NCI-H1048 (cell line): ENCODE measurements at regions not wholly inside any gene's neighbourhood (a gene's known extent, or its start where the extent isn't known, plus 50 kb on each side); places are given as distances from the start of the nearest gene placed in this dataset.

Experiments
- DNase-seq: peaks from one replicate; lab custom pipeline; 2025; lab: John Stamatoyannopoulos, UW

DNA sequence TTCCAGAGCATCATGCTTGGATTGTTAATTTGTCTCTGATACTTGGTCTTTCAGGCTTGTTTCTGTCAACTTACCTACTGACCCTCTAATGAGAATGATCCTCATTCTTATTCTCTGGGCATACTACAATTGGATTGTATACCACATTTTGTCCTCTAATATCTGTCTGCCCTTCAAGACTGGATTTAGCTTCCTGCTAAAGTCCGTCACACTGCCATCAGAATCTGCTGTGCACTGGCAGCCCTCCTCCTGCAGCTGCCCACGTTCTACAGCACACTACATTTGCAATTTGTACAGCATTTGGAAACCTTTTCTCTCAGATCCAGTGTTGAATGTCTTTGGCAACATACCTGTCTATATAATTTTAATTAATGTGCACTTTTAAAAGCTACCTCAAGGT lies 183.1 kb downstream of the ZNF330 start:
- no peak for DNase-seq

DNA sequence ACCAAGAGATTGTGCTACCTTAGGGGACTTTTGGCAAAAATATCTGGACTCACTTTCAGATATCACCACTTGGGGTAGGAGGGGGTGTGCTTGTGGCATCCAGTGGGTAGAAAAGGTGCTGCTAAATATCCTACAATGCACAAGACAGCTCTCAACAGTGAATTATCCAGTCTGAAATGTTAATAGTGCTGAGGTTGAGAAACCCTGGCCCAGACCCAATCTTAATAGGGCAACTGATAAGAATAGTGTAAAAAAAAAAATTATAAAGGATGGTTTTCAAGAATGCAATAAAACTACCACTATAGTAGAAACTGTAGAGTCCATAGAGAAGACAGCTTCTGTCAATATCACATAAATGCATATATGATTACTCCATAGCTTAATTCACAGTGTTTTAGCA lies 185.5 kb downstream of the ZNF330 start:
- DNase-seq: no peak

DNA sequence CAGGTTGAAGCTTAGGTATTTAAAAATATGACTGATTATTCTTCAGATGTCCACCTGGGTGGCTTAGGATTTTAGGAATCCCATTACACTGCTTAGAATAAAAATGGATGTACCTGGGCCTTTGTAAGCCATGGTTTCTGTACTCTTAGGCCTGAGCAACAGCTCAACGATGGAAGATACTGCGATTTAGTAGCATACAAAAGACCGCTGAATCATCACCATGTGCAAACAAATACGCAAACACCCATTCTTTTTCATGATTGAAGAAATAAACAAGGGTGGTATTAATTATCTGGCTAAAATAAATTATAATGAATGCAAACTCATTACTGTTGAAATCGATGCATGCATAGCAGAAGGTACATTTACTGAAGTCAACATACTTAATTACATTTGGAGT lies 188.9 kb downstream of the ZNF330 start:
- DNase-seq: no peak

DNA sequence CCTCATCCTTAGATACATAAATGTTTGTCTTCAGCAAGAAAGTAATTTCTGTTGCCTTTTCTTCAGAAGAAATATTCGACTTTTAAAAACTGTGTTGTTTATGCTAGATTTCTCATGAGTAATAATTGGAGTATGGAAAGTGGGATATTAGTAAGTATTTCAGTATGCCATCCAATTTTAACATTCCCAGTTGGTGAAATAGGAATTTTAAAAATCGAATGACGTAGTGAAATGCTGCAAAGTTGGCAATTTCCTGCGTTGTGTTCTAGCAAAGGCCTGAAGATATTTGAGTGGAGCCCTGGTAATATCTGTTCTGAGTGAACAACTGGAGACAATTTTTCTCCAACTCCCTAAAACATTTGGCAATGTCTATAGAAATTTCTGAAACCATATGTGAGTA lies 190.1 kb downstream of the ZNF330 start:
- no peak for DNase-seq

DNA sequence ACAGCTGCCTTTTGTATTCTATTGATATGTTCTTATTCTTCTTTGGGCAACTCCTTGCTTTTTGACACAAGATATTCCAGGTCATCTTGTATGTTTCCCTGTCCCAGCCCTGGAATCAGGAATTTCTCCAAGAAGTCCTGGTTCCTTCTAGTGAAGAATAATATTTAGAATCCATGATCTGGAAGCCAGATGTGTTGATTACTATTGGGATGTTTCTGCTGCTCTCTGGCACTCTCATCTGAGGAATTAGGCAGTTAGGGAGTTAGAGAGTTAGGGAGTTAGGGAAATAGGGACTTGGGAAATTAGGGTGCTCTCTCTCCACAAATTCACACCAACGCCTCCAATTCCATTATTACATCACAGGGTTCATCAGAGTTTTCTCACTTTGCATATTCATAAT lies 191.2 kb downstream of the ZNF330 start:
- DNase-seq: no peak

DNA sequence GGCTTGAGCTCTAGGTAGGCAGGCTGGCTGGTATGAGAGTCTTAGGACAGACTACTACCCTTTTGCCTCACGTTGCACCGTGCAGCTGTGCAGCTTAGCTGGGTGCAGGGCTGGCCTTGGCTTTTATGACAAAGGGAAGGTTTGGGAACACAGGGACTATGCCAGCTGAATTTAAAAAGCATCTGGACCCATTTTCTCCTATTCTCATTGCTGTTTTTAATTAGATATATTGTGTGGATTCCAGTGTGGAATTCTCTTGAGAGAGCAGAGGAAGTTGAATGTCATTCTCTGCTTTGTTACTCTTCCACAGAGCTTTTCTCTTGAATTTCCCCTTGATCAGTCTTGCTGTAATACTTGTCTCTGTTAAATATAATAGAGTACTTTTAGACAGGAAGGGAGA lies 192.7 kb downstream of the ZNF330 start:
- no peak for DNase-seq

DNA sequence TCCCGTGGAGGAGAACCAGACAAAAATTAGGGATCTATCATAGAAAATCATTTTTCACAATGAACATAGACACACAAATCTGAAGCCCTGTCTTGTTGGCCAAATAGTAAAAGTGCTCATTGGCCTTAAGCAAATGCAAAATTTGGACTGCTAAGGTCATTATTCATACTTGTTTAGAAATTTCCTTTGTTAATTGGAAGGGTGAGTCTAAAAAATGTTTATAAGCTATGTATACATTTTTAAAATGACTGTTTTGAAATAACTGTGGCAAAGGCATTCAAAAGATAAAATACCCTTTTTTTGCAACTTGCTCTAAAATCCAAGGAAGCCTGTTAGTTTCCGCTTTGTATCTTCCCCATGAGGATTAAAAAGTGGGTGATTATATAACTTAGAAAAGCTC lies 195.0 kb downstream of the ZNF330 start:
- DNase-seq: no peak

DNA sequence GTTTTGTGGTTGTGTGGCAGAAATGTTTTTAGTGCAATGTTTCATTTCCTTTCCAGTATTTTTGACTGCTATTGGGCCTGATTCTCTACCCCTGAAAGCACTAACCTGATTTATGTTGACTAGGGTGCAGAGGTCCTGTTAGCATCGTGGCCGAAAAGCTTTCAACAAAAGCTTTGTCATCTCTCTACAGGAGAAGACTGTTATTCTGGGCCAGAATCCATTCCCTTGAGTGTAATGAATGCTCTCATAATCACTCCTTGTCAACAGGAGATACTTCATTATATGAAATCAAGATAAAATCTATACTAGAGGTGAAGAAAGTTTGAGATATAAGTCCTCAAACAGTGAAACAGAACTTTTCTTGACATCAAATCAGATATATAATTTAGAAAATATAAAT lies 195.5 kb downstream of the ZNF330 start:
- DNase-seq: no peak

DNA sequence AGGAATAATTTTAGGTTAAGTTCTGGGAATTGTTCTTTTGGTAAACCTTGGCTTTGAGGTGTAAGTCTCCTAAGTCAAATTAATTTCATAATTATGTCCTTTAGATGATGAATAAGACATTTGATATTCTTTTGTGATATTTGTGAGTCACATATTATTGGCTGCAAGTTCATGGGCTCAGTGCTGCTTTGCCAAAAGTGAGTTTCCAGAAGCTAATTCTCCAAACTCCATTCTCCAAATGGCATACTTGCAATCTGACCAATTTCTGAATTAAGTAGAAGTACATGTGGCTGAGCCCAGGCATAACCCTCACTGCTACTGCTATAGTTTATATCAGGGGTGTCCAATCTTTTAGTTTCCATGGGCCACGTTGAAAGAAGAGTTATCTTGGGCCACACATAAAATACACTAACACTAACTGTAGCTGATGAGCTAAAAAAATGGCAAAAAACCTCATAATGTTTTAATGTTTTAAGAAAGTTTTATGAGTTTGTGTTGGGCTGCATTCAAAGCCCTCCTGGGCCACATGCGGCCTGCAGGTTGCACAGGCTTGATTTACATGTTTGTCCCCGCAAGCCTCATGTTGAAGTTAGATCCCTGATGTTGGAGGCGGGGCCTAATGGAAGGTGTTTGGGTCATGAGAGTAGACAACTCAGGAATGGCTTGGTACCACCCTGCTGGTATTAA lies 196.1 kb downstream of the ZNF330 start:
- DNase-seq: no peak

DNA sequence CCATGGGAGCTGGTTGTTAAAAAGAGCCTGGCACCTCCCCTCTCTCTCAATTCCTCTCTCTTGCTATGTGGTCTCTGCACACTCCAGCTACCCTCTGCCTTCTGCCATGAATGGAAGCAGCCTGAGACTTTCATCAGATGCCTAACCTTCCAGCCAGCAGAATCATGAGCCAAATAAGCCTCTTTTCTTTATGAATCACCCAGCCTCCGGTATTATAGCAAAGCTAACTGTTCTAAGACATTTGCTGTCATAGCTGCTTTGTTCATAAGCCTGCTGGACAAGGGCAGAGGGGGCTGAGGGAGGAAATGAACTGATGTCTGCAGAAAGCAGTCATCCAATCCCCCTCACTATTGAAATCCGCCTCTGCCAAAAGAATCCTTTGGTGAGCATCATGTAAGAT lies 196.7 kb downstream of the ZNF330 start:
- DNase-seq: no peak

DNA sequence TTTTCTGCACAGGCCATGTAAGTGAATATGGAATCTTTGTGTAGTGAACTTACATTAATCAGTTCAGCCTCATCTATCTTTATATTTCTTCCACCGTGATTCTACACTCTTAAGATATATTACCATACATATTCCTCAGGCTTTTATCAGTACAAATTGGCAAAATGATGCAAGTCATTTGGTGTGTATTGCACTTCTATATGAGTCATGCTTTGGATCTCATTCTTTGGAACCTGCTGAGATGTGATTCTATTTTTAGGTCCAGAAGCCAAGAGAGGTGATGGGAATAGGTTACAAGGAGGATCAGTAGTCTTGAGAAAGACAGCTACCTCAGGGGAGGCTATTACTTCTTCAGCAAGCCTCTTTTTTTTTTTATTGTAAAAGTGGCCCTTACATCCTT lies 204.4 kb downstream of the ZNF330 start:
- DNase-seq: no peak

DNA sequence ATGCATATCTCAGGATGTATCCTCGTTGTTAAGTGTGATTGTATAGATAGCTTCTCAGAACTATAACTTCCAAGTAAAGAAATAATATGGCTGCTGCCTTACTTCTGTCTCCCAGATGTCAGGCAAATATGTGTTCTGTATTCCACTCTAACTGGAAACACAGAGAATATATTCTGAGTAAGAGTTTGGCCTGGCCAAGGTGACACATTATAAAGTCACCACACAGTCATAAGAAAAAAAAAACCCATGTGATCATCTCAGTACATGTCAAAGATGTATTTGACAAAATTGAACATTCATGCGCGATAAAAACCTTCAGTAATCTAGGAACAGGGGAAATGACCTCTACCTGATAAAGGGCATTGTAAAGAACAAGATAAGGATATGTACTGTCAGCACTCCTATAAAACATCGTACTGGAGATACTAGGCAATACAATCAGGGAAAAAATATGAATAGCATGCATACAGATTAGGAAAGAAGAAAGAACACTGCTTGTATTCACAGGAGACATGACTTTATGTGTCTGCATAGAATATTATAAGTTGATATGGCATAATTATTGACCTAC lies 207.1 kb downstream of the ZNF330 start:
- no peak for DNase-seq

DNA sequence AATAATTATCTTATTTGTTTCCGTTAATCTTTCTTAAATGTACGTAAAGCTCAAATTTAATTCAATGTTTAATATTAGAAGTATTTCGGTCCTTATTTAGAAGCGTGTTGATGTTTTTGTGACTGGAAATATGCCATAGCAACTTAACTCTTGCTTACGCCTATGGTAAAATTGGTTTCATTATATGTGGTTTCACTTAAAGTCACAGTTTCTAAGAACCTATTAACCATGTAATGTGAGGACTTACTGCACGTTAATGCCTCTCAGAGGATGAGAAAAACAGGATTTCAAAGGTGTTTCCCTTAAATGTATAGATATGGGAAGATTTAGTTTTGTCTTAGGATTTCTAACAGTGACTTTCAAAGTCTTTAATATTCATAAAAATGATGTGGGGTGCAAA lies 206.4 kb upstream of the IL15 start:
- DNase-seq: no peak

DNA sequence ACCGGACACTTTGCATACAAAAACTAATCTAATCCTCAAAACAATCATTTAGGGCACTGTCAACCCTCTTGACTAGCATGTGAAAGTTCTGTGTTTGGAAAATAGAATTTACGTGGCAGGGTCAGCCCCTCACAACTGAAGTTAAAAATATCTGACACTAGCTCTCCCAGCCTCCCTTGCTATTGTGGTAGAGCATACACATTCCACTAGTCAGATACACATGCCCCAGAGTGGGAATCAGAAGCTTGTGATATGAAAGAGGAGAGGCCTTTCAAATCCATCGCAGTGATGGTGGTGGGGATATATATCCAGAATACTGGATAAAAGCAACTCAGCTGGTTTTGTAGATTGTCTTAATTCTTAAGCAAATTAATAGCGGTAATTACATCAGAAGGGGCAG lies 205.7 kb upstream of the IL15 start:
- DNase-seq: no peak

DNA sequence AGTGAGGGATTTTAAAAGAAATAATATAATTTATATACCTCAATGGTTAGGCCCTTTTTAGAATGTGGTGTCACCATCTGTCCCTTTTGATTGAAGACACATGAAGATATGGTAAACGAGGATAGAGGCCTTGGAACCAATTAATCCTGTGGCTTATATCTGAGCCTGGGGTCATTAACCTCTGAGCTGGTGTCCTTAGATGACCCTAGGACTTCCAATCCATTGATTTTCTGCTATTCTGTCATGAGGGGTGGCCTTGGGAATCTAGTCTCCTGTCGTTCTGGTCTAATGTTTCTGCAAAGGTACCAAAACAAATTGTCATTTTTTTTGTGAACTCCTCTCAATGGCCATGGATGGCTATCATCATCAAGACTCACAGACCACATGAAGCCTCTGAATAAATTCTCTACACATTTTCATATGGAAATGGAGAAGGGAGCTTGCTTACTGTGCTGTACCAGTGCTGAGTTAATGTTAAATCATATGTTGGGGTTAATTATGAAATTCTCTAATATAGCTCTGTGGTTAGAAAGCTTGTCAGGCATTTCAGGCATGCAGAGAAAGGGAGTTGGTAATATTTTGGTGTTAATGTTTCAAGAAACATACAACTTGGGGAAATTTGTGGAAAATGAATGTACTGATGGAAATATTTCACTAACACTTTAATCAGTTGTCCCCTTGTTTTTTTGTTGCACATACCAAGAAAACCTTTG lies 204.2 kb upstream of the IL15 start:
- DNase-seq: no peak

DNA sequence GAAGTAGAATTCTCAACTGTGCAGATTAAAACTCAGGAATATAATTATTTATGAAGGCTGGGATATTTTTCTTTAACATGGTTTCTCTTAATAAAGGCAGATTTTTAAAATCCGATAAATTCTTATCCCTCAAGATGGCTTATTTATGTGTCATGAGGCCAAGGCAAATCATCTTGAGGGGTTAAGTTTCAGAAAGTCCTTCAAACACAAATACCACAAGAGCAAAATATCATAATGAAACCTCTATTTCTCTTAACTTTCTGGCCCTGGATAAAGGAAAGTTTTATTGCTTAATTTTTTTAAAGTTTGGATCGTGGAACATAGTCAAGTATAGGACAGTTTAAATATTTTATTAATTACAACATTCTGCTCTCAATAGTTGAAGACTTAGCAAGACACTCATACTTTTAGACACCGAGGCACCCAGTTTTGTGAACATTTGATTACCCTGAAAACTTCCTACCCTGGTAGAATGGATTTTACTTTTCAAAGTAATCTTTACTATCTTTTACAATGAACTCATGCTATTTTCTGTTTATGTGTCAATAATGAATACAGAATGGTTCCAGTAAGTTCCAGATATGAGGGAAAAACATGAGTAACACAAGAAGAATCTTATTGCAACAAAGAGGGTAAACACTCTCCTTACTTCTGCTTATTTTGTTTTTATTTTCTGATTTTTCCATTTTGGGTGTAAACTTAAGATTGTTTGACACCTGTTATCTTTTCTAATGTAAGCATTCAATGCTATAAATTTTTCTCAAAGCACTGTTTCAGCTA lies 200.7 kb upstream of the IL15 start:
- DNase-seq: no peak

DNA sequence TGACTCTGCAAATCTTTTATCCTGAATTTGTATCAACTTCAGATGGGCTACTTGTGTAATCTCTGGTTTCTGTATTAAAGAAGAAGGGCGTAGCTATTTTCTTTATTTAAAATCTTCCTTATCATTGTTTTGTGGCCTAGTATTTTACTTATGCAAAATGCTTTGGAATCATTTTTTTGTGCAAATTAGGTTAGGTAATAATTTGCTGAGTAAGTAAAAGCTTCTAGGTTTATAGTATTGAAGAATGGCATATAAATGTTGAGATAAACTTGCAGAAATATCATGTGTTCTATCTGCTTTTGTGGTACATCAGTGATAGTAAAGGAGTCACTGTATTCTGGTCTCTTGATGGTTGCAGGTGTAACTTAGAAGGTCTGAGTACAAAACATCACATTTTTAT lies 197.2 kb upstream of the IL15 start:
- no peak for DNase-seq

DNA sequence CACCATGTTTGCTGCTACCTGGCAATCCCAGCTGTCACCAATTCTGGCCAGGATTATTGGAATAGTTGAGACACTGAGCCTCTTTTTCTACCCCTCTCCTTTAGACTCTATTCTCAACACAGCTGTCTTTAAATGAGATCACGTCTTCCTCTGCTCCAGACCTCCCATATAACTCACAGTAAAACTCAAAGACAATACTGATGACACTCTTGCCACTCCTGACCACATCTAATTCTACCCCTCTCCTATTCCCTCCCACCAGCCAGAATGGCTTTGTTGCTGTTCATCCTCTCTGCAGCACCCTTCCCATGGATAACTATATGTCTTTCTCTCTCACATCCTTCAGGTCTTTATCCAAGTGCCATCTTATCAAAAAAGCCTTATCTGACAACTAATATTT lies 188.6 kb upstream of the IL15 start:
- DNase-seq: no peak

DNA sequence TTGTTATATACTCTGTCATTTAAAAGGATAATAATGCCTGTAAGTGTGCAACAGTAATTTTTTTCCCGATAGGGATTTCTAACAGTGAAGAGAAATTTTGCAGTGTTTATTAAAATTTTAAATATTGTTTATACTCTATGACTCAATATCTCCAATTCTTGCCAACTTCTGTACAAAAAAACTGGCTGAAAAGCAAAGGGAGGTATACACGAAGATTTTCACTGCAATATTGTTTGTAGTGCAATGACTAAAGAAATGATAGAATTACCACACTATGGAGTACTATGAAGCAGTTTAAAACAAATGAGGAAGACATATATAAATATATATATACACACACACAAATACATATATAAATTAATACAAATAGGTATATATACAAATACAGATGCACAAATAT lies 187.9 kb upstream of the IL15 start:
- DNase-seq: no peak

DNA sequence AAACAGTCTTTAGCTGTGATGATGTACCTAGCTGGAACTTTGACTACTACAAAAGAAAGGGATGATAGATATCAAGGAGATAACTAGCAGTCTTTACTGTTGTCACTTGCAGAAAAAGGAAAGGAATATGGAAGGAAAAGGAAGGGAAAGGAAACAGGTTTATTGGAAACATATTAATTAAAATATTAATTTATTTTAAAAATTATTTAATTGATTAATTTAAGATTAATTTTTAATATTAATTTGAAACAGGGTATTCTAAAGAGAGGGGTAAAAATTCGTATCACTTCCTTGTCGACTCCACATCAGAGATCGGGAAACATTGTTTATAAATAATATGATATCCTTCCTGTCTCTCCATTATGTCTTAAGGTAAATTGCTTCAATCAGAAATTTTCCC lies 186.5 kb upstream of the IL15 start:
- DNase-seq: no peak

DNA sequence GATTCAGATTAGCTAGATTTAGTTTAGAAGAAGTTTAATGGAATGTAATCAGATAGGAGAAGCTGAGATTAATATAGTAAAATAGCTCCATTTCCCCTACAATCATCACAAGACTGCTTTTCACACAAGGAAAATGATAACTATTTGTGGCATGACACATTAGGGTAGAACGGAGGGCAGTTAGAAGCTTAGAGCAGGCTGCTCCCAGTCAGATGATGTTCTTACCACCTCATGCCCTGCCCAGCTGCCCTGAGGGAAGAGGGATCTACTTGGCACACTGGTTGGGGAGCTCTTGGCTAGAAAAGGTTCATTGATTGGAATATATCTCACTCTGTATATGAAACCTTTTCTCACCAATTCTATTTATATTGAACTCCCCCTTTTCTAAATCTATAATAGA lies 180.7 kb upstream of the IL15 start:
- DNase-seq: no peak

DNA sequence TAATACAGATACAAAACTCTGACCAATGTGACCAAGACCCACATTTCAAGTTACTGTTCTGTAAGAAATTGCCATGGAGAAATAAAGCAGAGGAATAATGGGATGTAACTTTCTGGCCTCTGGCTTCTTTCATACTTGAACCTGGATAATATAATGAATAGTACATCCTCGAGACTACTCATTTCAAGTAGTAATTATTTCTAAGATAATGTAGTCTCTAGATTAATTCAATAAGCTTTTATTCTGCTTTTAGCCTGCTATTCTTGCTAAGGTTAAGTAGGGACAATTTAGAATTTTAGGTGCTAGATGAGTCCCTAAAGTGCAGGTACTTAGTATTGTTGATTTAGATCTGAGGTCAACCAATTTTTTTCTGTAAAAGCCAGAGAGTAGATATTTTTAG lies 178.7 kb upstream of the IL15 start:
- no peak for DNase-seq

DNA sequence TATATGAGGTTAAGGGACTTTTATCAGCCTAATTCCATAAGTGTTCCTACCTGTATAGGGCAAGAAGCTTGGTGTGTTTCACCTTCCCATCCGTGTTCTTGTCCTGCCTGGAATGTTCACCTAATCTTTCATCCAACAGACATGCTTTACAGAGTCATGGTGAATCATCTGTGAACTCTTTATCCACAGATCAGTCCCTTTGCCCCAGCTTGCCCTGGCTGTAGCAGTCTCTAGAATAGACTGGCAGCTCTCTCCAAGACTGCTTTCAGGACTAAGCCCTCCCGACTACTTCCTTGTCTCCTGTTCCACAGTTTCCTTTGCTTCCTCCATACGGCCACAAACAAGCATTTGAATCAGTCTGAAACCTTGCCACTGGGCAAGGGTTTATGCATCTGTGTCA lies 177.9 kb upstream of the IL15 start:
- DNase-seq: no peak
